Esophagus squamous epithelium (tissue), 4 donors: ENCODE measurements at regions not wholly inside any gene's neighbourhood (a gene's known extent, or its start where the extent isn't known, plus 50 kb on each side); places are given as distances from the start of the nearest gene placed in this dataset.

Source experiments
- POLR2A ChIP-seq, 4 donors: fragments of 450-650 bp; IDR thresholded peaks; one replicate each; pipeline ENCODE4 v1.6.1; 2017; ENCODE audit warnings: antibody characterized with exemption in 4 of 4, mild to moderate bottlenecking in 4 of 4, moderate library complexity in 3 of 4
- TF ChIP-seq, protein P1 (sequence below), 6 experiments: fragments of 450-650 bp in 4 of 6; fragments of 200-600 bp in 2 of 6; sonication (generic) in 2 of 6; IDR thresholded peaks; one replicate each; pipeline ENCODE4 v1.5.1; 2016 to 2019; ENCODE audit warnings: antibody characterized with exemption in 6 of 6, mild to moderate bottlenecking in 4 of 6, moderate library complexity in 4 of 6

DNA sequence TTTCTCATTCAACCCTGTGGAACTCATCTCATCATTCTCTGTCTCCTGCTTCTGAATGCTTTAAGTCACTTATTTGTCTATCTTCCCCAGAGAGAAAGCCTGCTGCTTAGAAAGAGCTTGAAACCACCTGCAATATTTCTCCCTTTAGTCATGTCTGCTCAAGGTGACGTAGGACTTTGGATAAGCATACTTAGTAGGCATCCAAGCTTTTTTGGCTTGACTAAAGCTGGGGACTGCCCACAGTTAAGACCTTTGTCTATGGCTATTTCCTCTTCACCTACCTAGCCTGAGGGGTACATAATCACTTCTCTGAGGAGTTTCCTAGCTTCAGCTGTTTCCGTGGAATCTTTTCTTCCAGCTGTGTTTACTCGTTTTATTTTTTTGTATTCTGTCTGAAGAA, 665.8 kb upstream of the CAMK1G start:
- TF ChIP-seq, protein P1, sequence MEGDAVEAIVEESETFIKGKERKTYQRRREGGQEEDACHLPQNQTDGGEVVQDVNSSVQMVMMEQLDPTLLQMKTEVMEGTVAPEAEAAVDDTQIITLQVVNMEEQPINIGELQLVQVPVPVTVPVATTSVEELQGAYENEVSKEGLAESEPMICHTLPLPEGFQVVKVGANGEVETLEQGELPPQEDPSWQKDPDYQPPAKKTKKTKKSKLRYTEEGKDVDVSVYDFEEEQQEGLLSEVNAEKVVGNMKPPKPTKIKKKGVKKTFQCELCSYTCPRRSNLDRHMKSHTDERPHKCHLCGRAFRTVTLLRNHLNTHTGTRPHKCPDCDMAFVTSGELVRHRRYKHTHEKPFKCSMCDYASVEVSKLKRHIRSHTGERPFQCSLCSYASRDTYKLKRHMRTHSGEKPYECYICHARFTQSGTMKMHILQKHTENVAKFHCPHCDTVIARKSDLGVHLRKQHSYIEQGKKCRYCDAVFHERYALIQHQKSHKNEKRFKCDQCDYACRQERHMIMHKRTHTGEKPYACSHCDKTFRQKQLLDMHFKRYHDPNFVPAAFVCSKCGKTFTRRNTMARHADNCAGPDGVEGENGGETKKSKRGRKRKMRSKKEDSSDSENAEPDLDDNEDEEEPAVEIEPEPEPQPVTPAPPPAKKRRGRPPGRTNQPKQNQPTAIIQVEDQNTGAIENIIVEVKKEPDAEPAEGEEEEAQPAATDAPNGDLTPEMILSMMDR (IDR thresholded peaks at IDR 0.05), result no peak
- TF ChIP-seq POLR2A (IDR thresholded peaks at IDR 0.05), result no peak
